Transverse colon (tissue), 4 donors: ENCODE measurements at regions not wholly inside any gene's neighbourhood (a gene's known extent, or its start where the extent isn't known, plus 50 kb on each side); places are given as distances from the start of the nearest gene placed in this dataset.

Experiments
- EP300 ChIP-seq: sonication (generic); formaldehyde crosslinking; IDR thresholded peaks from one replicate; pipeline ENCODE4 v1.6.1; 2017; ENCODE audit warnings: antibody characterized with exemption, low read depth
- POLR2A ChIP-seq: fragments of 450-650 bp; IDR thresholded peaks from one replicate; pipeline ENCODE4 v1.6.1; 2016; ENCODE audit warnings: antibody characterized with exemption, mild to moderate bottlenecking, moderate library complexity
- POLR2AphosphoS5 ChIP-seq, 3 donors: sonication (generic); formaldehyde crosslinking; IDR thresholded peaks; one replicate each; pipeline ENCODE4 v1.6.1; 2016; ENCODE audit warnings: antibody characterized with exemption in 3 of 3
- TF ChIP-seq, protein P1 (sequence below), 5 experiments: fragments of 200-600 bp in 3 of 5; fragments of 450-650 bp in 2 of 5; sonication (generic) in 3 of 5; IDR thresholded peaks; 1 replicate in 2 of 5; 2 replicates in 3 of 5; pipeline ENCODE4 v1.5.1; 2016 to 2017; ENCODE audit warnings: antibody characterized with exemption in 5 of 5, inconsistent platforms in 3 of 5, mild to moderate bottlenecking in 2 of 5, moderate library complexity in 1 of 5

DNA sequence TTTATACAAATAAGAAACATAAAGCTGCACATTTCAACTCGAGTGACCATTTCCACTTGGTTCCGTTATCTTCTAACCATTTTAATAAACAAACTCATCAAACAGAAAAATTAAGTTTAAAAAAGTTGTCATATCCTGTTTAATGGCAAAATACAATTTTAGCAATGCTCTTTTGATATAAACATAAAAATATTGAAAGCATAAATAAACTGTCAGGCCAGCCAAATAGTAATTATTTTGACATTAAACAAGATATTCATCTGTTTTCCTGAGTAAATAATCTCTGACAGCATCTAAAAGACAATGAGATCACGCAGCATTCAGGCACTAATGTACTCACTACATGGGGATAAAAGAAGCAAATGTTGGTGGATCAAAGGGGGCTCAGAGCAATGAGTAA, 145.3 kb upstream of the ATP5MC3 start:
- TF ChIP-seq, protein P1, sequence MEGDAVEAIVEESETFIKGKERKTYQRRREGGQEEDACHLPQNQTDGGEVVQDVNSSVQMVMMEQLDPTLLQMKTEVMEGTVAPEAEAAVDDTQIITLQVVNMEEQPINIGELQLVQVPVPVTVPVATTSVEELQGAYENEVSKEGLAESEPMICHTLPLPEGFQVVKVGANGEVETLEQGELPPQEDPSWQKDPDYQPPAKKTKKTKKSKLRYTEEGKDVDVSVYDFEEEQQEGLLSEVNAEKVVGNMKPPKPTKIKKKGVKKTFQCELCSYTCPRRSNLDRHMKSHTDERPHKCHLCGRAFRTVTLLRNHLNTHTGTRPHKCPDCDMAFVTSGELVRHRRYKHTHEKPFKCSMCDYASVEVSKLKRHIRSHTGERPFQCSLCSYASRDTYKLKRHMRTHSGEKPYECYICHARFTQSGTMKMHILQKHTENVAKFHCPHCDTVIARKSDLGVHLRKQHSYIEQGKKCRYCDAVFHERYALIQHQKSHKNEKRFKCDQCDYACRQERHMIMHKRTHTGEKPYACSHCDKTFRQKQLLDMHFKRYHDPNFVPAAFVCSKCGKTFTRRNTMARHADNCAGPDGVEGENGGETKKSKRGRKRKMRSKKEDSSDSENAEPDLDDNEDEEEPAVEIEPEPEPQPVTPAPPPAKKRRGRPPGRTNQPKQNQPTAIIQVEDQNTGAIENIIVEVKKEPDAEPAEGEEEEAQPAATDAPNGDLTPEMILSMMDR (IDR thresholded peaks at IDR 0.05): no peak
- TF ChIP-seq POLR2A: no peak
- no peak for TF ChIP-seq POLR2AphosphoS5 (IDR thresholded peaks at IDR 0.05)
- TF ChIP-seq EP300: no peak
